ENCODE measurements at regions not wholly inside any gene's neighbourhood (a gene's known extent, or its start where the extent isn't known, plus 50 kb on each side); places are given as distances from the start of the nearest gene placed in this dataset.

DNA sequence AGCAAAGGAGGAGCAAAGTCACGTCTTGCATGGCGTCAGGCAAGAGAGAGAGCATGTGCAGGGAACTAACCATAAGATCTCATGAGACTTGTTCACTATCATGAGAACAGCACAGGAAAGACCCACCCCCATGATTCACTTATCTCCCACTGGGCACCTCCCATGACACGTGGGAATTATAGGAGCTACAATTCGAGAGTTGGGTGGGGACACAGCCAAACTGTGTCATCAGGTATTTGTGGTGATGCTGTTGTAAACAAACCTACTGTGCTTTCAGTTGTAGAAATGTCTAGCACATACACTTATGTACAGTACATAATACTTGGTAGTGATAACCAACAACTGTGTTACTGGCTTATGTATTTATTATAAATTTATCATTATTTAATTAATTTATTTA lies 128.3 kb downstream of the UTRN start:
- TF ChIP-seq, protein P1, sequence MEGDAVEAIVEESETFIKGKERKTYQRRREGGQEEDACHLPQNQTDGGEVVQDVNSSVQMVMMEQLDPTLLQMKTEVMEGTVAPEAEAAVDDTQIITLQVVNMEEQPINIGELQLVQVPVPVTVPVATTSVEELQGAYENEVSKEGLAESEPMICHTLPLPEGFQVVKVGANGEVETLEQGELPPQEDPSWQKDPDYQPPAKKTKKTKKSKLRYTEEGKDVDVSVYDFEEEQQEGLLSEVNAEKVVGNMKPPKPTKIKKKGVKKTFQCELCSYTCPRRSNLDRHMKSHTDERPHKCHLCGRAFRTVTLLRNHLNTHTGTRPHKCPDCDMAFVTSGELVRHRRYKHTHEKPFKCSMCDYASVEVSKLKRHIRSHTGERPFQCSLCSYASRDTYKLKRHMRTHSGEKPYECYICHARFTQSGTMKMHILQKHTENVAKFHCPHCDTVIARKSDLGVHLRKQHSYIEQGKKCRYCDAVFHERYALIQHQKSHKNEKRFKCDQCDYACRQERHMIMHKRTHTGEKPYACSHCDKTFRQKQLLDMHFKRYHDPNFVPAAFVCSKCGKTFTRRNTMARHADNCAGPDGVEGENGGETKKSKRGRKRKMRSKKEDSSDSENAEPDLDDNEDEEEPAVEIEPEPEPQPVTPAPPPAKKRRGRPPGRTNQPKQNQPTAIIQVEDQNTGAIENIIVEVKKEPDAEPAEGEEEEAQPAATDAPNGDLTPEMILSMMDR (IDR thresholded peaks at IDR 0.05) = no peak
- TF ChIP-seq POLR2AphosphoS5 (IDR thresholded peaks at IDR 0.05) = no peak
- TF ChIP-seq POLR2A (IDR thresholded peaks at IDR 0.05) = no peak

Data from upper lobe of left lung (tissue), 4 donors.